Astrocyte of the spinal cord (primary cell): ENCODE measurements at regions not wholly inside any gene's neighbourhood (a gene's known extent, or its start where the extent isn't known, plus 50 kb on each side); places are given as distances from the start of the nearest gene placed in this dataset.

Source experiments
- DNase-seq: peaks from one replicate; pipeline ENCODE4 v3.0.0; 2011; ENCODE audit warnings: low read depth, low spot score
- H3K4me3 ChIP-seq: 2 replicates; pipeline ENCODE4 v1.5.1; 2011; ENCODE audit warnings: low read depth, mild to moderate bottlenecking, low read length, moderate library complexity
- in situ Hi-C: cut with HindIII; loops from 2 replicates; pipeline ENCODE4 v1.10.0; 2017; ENCODE audit warnings: low sequenced_read_pairs
- TF ChIP-seq, protein P1 (sequence below): IDR thresholded peaks from 2 replicates; pipeline ENCODE4 v1.5.1; 2012; ENCODE audit warnings: low read depth, mild to moderate bottlenecking, low read length, inconsistent platforms

DNA sequence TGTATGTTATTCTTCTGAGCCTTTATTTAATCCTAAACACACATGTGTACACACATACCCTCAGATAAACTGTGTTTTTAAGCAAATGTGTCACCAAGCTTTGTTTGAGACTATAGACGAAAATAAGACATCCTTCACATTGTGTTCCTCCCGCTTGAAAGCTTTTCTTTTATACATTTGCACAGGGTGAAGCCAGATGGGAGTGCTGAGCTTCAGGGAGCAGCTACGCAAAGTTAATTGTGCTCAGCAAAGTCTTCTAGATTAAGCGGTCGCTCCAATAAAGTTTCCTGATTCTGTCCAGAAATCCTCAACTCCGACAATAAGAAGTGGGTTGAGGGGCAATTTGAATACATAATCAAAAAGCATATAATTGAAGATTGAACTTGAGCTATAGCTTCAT lies 117.2 kb upstream of the ARGLU1 start:
- TF ChIP-seq, protein P1, sequence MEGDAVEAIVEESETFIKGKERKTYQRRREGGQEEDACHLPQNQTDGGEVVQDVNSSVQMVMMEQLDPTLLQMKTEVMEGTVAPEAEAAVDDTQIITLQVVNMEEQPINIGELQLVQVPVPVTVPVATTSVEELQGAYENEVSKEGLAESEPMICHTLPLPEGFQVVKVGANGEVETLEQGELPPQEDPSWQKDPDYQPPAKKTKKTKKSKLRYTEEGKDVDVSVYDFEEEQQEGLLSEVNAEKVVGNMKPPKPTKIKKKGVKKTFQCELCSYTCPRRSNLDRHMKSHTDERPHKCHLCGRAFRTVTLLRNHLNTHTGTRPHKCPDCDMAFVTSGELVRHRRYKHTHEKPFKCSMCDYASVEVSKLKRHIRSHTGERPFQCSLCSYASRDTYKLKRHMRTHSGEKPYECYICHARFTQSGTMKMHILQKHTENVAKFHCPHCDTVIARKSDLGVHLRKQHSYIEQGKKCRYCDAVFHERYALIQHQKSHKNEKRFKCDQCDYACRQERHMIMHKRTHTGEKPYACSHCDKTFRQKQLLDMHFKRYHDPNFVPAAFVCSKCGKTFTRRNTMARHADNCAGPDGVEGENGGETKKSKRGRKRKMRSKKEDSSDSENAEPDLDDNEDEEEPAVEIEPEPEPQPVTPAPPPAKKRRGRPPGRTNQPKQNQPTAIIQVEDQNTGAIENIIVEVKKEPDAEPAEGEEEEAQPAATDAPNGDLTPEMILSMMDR, result no peak
- H3K4me3 ChIP-seq, result no peak overlapping the region
- in situ Hi-C loops, result no loop called here

GRCh38 chr13:106683918-106684317 lies 116.0 kb upstream of the ARGLU1 start:
- TF ChIP-seq, protein P1, result no peak
- no peak overlapping the region for H3K4me3 ChIP-seq
- no peak for DNase-seq
- in situ Hi-C loops, result no loop called here

More for the DNA sequence above, 117.2 kb upstream of the ARGLU1 start:
- DNase-seq, result no peak

GRCh38 chr13:106683179-106683578 lies 115.2 kb upstream of the ARGLU1 start:
- TF ChIP-seq, protein P1, result no peak
- in situ Hi-C loops, result no loop called here
- no peak overlapping the region for H3K4me3 ChIP-seq
- no peak for DNase-seq

- DNase-seq, result no peak
Measured at GRCh38 chr13:106681997-106682396, 114.1 kb upstream of the ARGLU1 start.

GRCh38 chr13:106681536-106681935 lies 113.6 kb upstream of the ARGLU1 start:
- H3K4me3 ChIP-seq, result no peak overlapping the region
- in situ Hi-C loops, result no loop called here
- TF ChIP-seq, protein P1, result no peak
- DNase-seq, result no peak

More at GRCh38 chr13:106681997-106682396, 114.1 kb upstream of the ARGLU1 start:
- in situ Hi-C loops, result no loop called here
- no peak overlapping the region for H3K4me3 ChIP-seq
- TF ChIP-seq, protein P1, result no peak

GRCh38 chr13:106680796-106681472 lies 113.0 kb upstream of the ARGLU1 start:
- TF ChIP-seq, protein P1, result no peak
- no peak for DNase-seq
- no peak overlapping the region for H3K4me3 ChIP-seq
- in situ Hi-C loops, result no loop called here
